Stimulated activated effector memory CD8-positive, alpha-beta T cell treated with anti-CD3 and anti-CD28 coated beads, Interleukin-12 subunit alpha, Interleukin-12 subunit beta, amount 100 ng/mL, for 72 hours (primary cell): ENCODE measurements at regions not wholly inside any gene's neighbourhood (a gene's known extent, or its start where the extent isn't known, plus 50 kb on each side); places are given as distances from the start of the nearest gene placed in this dataset.
"Not testable (repeated sequence)": the region's sequence is repeated elsewhere in the genome, so short reads cannot be mapped to it uniquely, and the experiment has no call there.

Experiments
- ATAC-seq: fragments of 150-1000 bp; cut with Tn5 transposase; 2 replicates; pipeline ENCODE4 v1.10.0; 2021
- DNase-seq, 2 donors: peaks; one replicate each; pipeline ENCODE4 v3.0.0; 2021 to 2022; ENCODE audit warnings: low spot score in 2 of 2
- H3K27ac Mint-ChIP-seq: one replicate; pipeline ENCODE4 v1.8.0; 2022; ENCODE audit warnings: mild to moderate bottlenecking, mixed read lengths
- H3K36me3 Mint-ChIP-seq: one replicate; pipeline ENCODE4 v1.8.0; 2022; ENCODE audit warnings: mild to moderate bottlenecking, mixed read lengths
- H3K4me1 Mint-ChIP-seq: one replicate; pipeline ENCODE4 v1.8.0; 2022; ENCODE audit warnings: mixed read lengths
- H3K4me3 Mint-ChIP-seq: one replicate; pipeline ENCODE4 v1.8.0; 2022; ENCODE audit warnings: mild to moderate bottlenecking, mixed read lengths
- H3K9me3 Mint-ChIP-seq: one replicate; pipeline ENCODE4 v1.8.0; 2022; ENCODE audit warnings: mixed read lengths

- no peaks in the 10 kb centered on the region for H3K36me3 Mint-ChIP-seq
- ATAC-seq = no peak
Measured at GRCh38 chr6:67003844-67004243, 1296.8 kb upstream of the EYS start.

GRCh38 chr6:67000121-67000520, 1293.1 kb upstream of the EYS start:
- ATAC-seq (no peak), DNase-seq (no peak)
- Mint-ChIP-seq H3K4me3 (no peak overlapping the region), H3K27ac (no peak overlapping the region), H3K36me3 (no peaks in the 10 kb centered on the region), H3K9me3 (peaks cover 6% of the 10 kb centered on the region), H3K4me1 (no peaks in the 10 kb centered on the region)

More at GRCh38 chr6:67003844-67004243, 1296.8 kb upstream of the EYS start:
- Mint-ChIP-seq H3K9me3 (peaks cover 12% of the 10 kb centered on the region), H3K4me1 (no peaks in the 10 kb centered on the region), H3K4me3 (no peak overlapping the region), H3K27ac (no peak overlapping the region)
- DNase-seq = no peak

GRCh38 chr6:66997579-66997978, 1290.6 kb upstream of the EYS start:
- ATAC-seq, H3K9me3 Mint-ChIP-seq, H3K36me3 Mint-ChIP-seq, H3K27ac Mint-ChIP-seq, H3K4me1 Mint-ChIP-seq, DNase-seq, H3K4me3 Mint-ChIP-seq: not testable (repeated sequence)

- Mint-ChIP-seq H3K36me3 (no peaks in the 10 kb centered on the region), H3K4me3 (no peak overlapping the region), H3K27ac (no peak overlapping the region), H3K9me3 (peaks cover 6% of the 10 kb centered on the region), H3K4me1 (no peaks in the 10 kb centered on the region)
- ATAC-seq (no peak), DNase-seq (no peak)
Measured at GRCh38 chr6:66995669-66996068, 1288.6 kb upstream of the EYS start.

GRCh38 chr6:66993708-66994107, 1286.7 kb upstream of the EYS start:
- H3K27ac Mint-ChIP-seq, H3K4me3 Mint-ChIP-seq, H3K4me1 Mint-ChIP-seq, H3K9me3 Mint-ChIP-seq, H3K36me3 Mint-ChIP-seq, ATAC-seq, DNase-seq: not testable (repeated sequence)

GRCh38 chr6:66993272-66993671, 1286.2 kb upstream of the EYS start:
- H3K9me3 Mint-ChIP-seq = peaks cover 6% of the 10 kb centered on the region
- H3K36me3 Mint-ChIP-seq = no peaks in the 10 kb centered on the region
- no peaks in the 10 kb centered on the region for H3K4me1 Mint-ChIP-seq
- no peak overlapping the region for H3K27ac Mint-ChIP-seq
- DNase-seq (no peak), ATAC-seq (no peak)
- no peak overlapping the region for H3K4me3 Mint-ChIP-seq

GRCh38 chr6:66992660-66993059, 1285.6 kb upstream of the EYS start:
- Mint-ChIP-seq H3K4me3 (no peak overlapping the region), H3K27ac (no peak overlapping the region), H3K9me3 (peaks cover 7% of the 10 kb centered on the region), H3K4me1 (no peaks in the 10 kb centered on the region), H3K36me3 (no peaks in the 10 kb centered on the region)
- no peak for ATAC-seq
- DNase-seq = no peak

- Mint-ChIP-seq H3K27ac (no peak overlapping the region), H3K9me3 (peaks cover 29% of the 10 kb centered on the region), H3K4me3 (no peak overlapping the region), H3K36me3 (no peaks in the 10 kb centered on the region), H3K4me1 (no peaks in the 10 kb centered on the region)
- DNase-seq (no peak), ATAC-seq (no peak)
Measured at GRCh38 chr6:66986940-66987339, 1279.9 kb upstream of the EYS start.

GRCh38 chr6:66985816-66986215, 1278.8 kb upstream of the EYS start:
- no peaks in the 10 kb centered on the region for H3K36me3 Mint-ChIP-seq
- DNase-seq (no peak), ATAC-seq (no peak)
- H3K4me3 Mint-ChIP-seq = no peak overlapping the region
- H3K4me1 Mint-ChIP-seq = no peaks in the 10 kb centered on the region
- peaks cover 29% of the 10 kb centered on the region for H3K9me3 Mint-ChIP-seq
- H3K27ac Mint-ChIP-seq = no peak overlapping the region

GRCh38 chr6:66970373-66970772, 1263.3 kb upstream of the EYS start:
- ATAC-seq (no peak), DNase-seq (no peak)
- H3K9me3 Mint-ChIP-seq = peaks cover 15% of the 10 kb centered on the region
- no peak overlapping the region for H3K27ac Mint-ChIP-seq
- H3K36me3 Mint-ChIP-seq = no peaks in the 10 kb centered on the region
- H3K4me3 Mint-ChIP-seq = no peak overlapping the region
- H3K4me1 Mint-ChIP-seq = no peaks in the 10 kb centered on the region

GRCh38 chr6:66965227-66965626, 1258.2 kb upstream of the EYS start:
- DNase-seq = no peak
- no peak overlapping the region for H3K4me3 Mint-ChIP-seq
- peaks cover 18% of the 10 kb centered on the region for H3K9me3 Mint-ChIP-seq
- no peaks in the 10 kb centered on the region for H3K4me1 Mint-ChIP-seq
- no peaks in the 10 kb centered on the region for H3K36me3 Mint-ChIP-seq
- no peak for ATAC-seq
- no peak overlapping the region for H3K27ac Mint-ChIP-seq

GRCh38 chr6:66964216-66964615, 1257.2 kb upstream of the EYS start:
- no peak overlapping the region for H3K4me3 Mint-ChIP-seq
- H3K36me3 Mint-ChIP-seq = no peaks in the 10 kb centered on the region
- H3K27ac Mint-ChIP-seq = no peak overlapping the region
- no peaks in the 10 kb centered on the region for H3K4me1 Mint-ChIP-seq
- no peak for DNase-seq
- H3K9me3 Mint-ChIP-seq = peaks cover 18% of the 10 kb centered on the region
- ATAC-seq = no peak

- H3K36me3 Mint-ChIP-seq = no peaks in the 10 kb centered on the region
- H3K27ac Mint-ChIP-seq = no peak overlapping the region
- DNase-seq (no peak), ATAC-seq (no peak)
- peaks cover 12% of the 10 kb centered on the region for H3K9me3 Mint-ChIP-seq
- H3K4me3 Mint-ChIP-seq = no peak overlapping the region
- no peaks in the 10 kb centered on the region for H3K4me1 Mint-ChIP-seq
Measured at GRCh38 chr6:66962082-66962481, 1255.1 kb upstream of the EYS start.

GRCh38 chr6:66961191-66961590, 1254.2 kb upstream of the EYS start:
- DNase-seq = no peak
- peaks cover 12% of the 10 kb centered on the region for H3K9me3 Mint-ChIP-seq
- H3K4me3 Mint-ChIP-seq = no peak overlapping the region
- H3K4me1 Mint-ChIP-seq = no peaks in the 10 kb centered on the region
- H3K27ac Mint-ChIP-seq = no peak overlapping the region
- no peak for ATAC-seq
- no peaks in the 10 kb centered on the region for H3K36me3 Mint-ChIP-seq

GRCh38 chr6:66949191-66949661, 1242.2 kb upstream of the EYS start:
- Mint-ChIP-seq H3K4me3 (no peak overlapping the region), H3K36me3 (no peaks in the 10 kb centered on the region), H3K4me1 (no peaks in the 10 kb centered on the region), H3K9me3 (peaks cover 14% of the 10 kb centered on the region), H3K27ac (no peak overlapping the region)
- DNase-seq (no peak), ATAC-seq (no peak)

GRCh38 chr6:66948106-66948505, 1241.1 kb upstream of the EYS start:
- no peak overlapping the region for H3K4me3 Mint-ChIP-seq
- no peaks in the 10 kb centered on the region for H3K36me3 Mint-ChIP-seq
- ATAC-seq (no peak), DNase-seq (no peak)
- H3K27ac Mint-ChIP-seq = no peak overlapping the region
- no peaks in the 10 kb centered on the region for H3K4me1 Mint-ChIP-seq
- peaks cover 18% of the 10 kb centered on the region for H3K9me3 Mint-ChIP-seq

- peaks cover 27% of the 10 kb centered on the region for H3K9me3 Mint-ChIP-seq
- H3K36me3 Mint-ChIP-seq = no peaks in the 10 kb centered on the region
- no peaks in the 10 kb centered on the region for H3K4me1 Mint-ChIP-seq
- no peak overlapping the region for H3K27ac Mint-ChIP-seq
- no peak overlapping the region for H3K4me3 Mint-ChIP-seq
- DNase-seq = no peak
- no peak for ATAC-seq
Measured at GRCh38 chr6:66940003-66940402, 1233.0 kb upstream of the EYS start.
